ENCODE measurements at regions not wholly inside any gene's neighbourhood (a gene's known extent, or its start where the extent isn't known, plus 50 kb on each side); places are given as distances from the start of the nearest gene placed in this dataset.

DNA sequence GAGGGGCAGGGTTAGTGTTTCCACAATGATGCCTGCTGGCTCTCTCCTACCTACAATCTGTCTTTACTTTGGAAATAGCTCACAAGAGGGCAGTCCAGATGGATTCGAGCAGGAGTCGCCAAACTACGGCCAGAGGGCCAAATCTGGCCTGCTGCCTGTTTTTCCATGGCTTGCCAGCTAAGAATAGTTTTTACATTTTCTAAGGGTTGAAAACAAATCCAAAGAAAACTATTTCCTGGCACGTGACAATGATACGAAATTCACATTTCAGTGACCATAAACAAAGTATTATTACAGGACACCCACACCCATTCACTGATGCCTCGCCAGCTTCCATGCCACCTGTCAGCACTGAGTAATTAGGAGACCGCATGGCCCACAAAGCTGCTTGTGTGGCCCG, 162.9 kb upstream of the WWC1 start:
- no peak for DNase-seq (ENCODE audit: extremely low read depth, low read depth)
- H3K4me3 ChIP-seq (replicated peaks; ENCODE audit: low read depth, low read length), result no peak overlapping the region
- TF ChIP-seq, protein P1, sequence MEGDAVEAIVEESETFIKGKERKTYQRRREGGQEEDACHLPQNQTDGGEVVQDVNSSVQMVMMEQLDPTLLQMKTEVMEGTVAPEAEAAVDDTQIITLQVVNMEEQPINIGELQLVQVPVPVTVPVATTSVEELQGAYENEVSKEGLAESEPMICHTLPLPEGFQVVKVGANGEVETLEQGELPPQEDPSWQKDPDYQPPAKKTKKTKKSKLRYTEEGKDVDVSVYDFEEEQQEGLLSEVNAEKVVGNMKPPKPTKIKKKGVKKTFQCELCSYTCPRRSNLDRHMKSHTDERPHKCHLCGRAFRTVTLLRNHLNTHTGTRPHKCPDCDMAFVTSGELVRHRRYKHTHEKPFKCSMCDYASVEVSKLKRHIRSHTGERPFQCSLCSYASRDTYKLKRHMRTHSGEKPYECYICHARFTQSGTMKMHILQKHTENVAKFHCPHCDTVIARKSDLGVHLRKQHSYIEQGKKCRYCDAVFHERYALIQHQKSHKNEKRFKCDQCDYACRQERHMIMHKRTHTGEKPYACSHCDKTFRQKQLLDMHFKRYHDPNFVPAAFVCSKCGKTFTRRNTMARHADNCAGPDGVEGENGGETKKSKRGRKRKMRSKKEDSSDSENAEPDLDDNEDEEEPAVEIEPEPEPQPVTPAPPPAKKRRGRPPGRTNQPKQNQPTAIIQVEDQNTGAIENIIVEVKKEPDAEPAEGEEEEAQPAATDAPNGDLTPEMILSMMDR (IDR thresholded peaks at IDR 0.05; ENCODE audit: low read depth, low read length, missing control alignments), result no peak

GRCh38 chr5:168131519-168131918, 159.9 kb upstream of the WWC1 start:
- no peak for DNase-seq (ENCODE audit: extremely low read depth, low read depth)
- H3K4me3 ChIP-seq (replicated peaks; ENCODE audit: low read depth, low read length), result no peak overlapping the region
- TF ChIP-seq, protein P1 (IDR thresholded peaks at IDR 0.05; ENCODE audit: low read depth, low read length, missing control alignments), result no peak

DNA sequence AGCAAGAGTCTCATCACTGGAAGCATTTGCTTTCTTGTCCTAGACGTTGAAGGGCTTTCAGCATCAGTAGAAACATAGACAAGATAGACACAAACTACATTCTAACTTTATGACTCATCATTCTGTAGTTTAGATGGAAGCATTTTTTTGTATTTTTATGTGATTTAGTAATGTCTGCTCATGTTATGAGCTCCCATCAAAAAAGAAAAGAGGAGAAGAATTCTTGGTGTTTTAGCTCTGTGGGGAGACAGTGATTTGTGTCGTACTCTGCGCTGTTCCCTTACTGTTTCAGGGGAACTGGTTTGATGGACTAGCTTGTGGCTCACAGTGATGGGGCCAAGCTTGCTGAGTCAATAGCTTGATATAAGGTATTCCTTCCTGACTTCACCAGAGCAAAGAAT, 159.2 kb upstream of the WWC1 start:
- DNase-seq (ENCODE audit: extremely low read depth, low read depth), result no peak
- TF ChIP-seq, protein P1 (IDR thresholded peaks at IDR 0.05; ENCODE audit: low read depth, low read length, missing control alignments), result no peak
- H3K4me3 ChIP-seq (replicated peaks; ENCODE audit: low read depth, low read length), result no peak overlapping the region

- DNase-seq (ENCODE audit: extremely low read depth, low read depth), result no peak
- no peak overlapping the region for H3K4me3 ChIP-seq (replicated peaks; ENCODE audit: low read depth, low read length)
- TF ChIP-seq, protein P1 (IDR thresholded peaks at IDR 0.05; ENCODE audit: low read depth, low read length, missing control alignments), result no peak
Measured at GRCh38 chr5:168135897-168136296, 155.5 kb upstream of the WWC1 start.

DNA sequence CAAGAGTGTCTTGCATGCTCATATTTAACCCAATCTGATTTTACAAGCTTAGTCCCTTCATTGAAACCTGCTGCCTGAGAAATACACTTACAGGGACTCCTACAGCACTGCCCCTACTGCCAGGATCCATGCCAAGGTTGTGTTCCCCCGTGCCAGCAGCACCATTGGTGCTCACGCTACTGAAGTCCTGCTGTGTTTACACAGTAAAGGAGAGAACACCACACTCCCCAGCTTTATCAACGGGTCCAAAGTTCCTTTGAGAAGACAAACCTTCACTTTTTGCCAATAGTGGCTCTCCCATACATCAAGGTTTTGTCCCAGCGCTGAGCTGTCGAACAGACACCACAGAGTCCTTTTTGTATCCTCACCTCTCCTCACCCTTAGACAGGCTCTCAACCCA, 155.1 kb upstream of the WWC1 start:
- DNase-seq (ENCODE audit: extremely low read depth, low read depth), result no peak
- H3K4me3 ChIP-seq (replicated peaks; ENCODE audit: low read depth, low read length), result no peak overlapping the region
- TF ChIP-seq, protein P1 (IDR thresholded peaks at IDR 0.05; ENCODE audit: low read depth, low read length, missing control alignments), result no peak

- TF ChIP-seq, protein P1 (IDR thresholded peaks at IDR 0.05; ENCODE audit: low read depth, low read length, missing control alignments), result no peak
- no peak for DNase-seq (ENCODE audit: extremely low read depth, low read depth)
- H3K4me3 ChIP-seq (replicated peaks; ENCODE audit: low read depth, low read length), result no peak overlapping the region
Measured at GRCh38 chr5:168137265-168137664, 154.2 kb upstream of the WWC1 start.

GRCh38 chr5:168140241-168140640, 151.2 kb upstream of the WWC1 start:
- no peak for DNase-seq (ENCODE audit: extremely low read depth, low read depth)

More at GRCh38 chr5:168140241-168140640, 151.2 kb upstream of the WWC1 start:
- H3K4me3 ChIP-seq (replicated peaks; ENCODE audit: low read depth, low read length), result no peak overlapping the region
- TF ChIP-seq, protein P1 (IDR thresholded peaks at IDR 0.05; ENCODE audit: low read depth, low read length, missing control alignments), result no peak
